ENCODE measurements at regions not wholly inside any gene's neighbourhood (a gene's known extent, or its start where the extent isn't known, plus 50 kb on each side); places are given as distances from the start of the nearest gene placed in this dataset.

DNA sequence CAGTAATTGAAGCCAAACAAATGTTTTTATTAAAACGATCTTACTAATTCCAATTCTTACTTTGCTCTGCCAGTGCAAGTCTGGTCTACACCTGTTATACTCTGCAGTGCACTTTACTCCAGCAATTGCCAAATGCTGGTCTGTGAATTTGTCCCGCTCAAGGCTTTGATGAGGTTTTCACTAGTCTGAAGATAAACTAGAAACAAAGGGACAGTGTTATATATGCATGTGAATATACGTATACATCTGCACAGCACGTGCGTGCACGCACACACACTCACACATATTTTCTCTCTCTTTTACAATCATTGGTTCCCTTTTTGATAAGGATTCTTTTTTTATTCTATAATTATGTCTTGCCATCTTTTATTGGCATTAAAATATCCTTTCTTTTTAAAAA, 88.5 kb upstream of the LCORL start:
- TF ChIP-seq ZNF565 (CRISPR knock-in tag; conservative IDR thresholded peaks at IDR 0.05; ENCODE audit: low read depth): no peak
- no peak for TF ChIP-seq TCF4 (CRISPR knock-in tag; IDR thresholded peaks at IDR 0.05; ENCODE audit: borderline replicate concordance)
- no peak for TF ChIP-seq ZC3H10 (CRISPR knock-in tag; IDR thresholded peaks at IDR 0.05)
- no peak for TF ChIP-seq SNAI2 (CRISPR knock-in tag; IDR thresholded peaks at IDR 0.05)
- no peak for TF ChIP-seq ZFP3 (CRISPR knock-in tag; IDR thresholded peaks at IDR 0.05)

All from SK-N-SH treated with all-trans-retinoic acid at 6 μM for 48 hours (cell line).